ENCODE measurements at regions not wholly inside any gene's neighbourhood (a gene's known extent, or its start where the extent isn't known, plus 50 kb on each side); places are given as distances from the start of the nearest gene placed in this dataset.

GRCh38 chr2:173669271-173669853 lies 295.8 kb downstream of the SP3 start:
- TF ChIP-seq ZFX (IDR thresholded peaks at IDR 0.05; ENCODE audit: borderline replicate concordance): no peak
- H3K27ac ChIP-seq: no peak overlapping the region

- H3K27ac ChIP-seq: no peak overlapping the region
- TF ChIP-seq CTCF (IDR thresholded peaks at IDR 0.05) (no peak), ZFX (IDR thresholded peaks at IDR 0.05; ENCODE audit: borderline replicate concordance) (no peak)
Measured at GRCh38 chr2:173669888-173670287, 295.3 kb downstream of the SP3 start.

- TF ChIP-seq ZFX (IDR thresholded peaks at IDR 0.05; ENCODE audit: borderline replicate concordance) (no peak), CTCF (IDR thresholded peaks at IDR 0.05) (no peak)
- H3K27ac ChIP-seq: no peak overlapping the region
Measured at GRCh38 chr2:173672573-173673340, 292.4 kb downstream of the SP3 start.

- TF ChIP-seq ZFX (IDR thresholded peaks at IDR 0.05; ENCODE audit: borderline replicate concordance) (no peak), CTCF (IDR thresholded peaks at IDR 0.05) (no peak)
- H3K27ac ChIP-seq: no peak overlapping the region
Measured at GRCh38 chr2:173673640-173674039, 291.5 kb downstream of the SP3 start.

- TF ChIP-seq ZFX (IDR thresholded peaks at IDR 0.05; ENCODE audit: borderline replicate concordance): no peak
- TF ChIP-seq CTCF (IDR thresholded peaks at IDR 0.05): no peak
- no peak overlapping the region for H3K27ac ChIP-seq
Measured at GRCh38 chr2:173676647-173677046, 288.5 kb downstream of the SP3 start.

GRCh38 chr2:173678186-173678585 lies 287.0 kb downstream of the SP3 start:
- TF ChIP-seq CTCF (IDR thresholded peaks at IDR 0.05): no peak
- no peak overlapping the region for H3K27ac ChIP-seq

GRCh38 chr2:173680574-173680973 lies 284.6 kb downstream of the SP3 start:
- TF ChIP-seq CTCF (IDR thresholded peaks at IDR 0.05): no peak
- no peak for TF ChIP-seq ZFX (IDR thresholded peaks at IDR 0.05; ENCODE audit: borderline replicate concordance)
- no peak overlapping the region for H3K27ac ChIP-seq
